RPMI8226 (cell line): ENCODE measurements at regions not wholly inside any gene's neighbourhood (a gene's known extent, or its start where the extent isn't known, plus 50 kb on each side); places are given as distances from the start of the nearest gene placed in this dataset.

ENCODE experiments used
- DNase-seq: peaks from one replicate; pipeline ENCODE4 v3.0.0-alpha.2; 2015

DNA sequence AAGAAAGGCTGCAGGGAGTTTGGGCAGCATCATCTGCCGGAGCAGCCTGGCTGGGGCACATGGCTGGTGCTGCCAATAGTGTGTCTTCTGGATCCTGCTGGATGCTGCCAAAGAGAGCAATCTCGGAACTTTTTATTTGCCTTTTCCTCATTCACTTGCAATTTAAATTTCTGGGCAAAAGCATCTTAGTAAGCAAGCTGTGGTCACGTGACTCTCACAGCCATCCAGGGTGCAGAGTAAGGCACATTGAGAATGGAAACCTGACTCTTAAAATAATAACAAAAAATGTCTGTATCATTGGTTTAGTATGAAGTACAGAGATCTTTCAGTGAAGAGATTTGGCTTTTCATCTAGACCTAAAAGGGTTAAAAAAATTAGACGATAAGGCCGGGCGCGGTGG, 910.3 kb downstream of the STIM2 start:
- no peak for DNase-seq

DNA sequence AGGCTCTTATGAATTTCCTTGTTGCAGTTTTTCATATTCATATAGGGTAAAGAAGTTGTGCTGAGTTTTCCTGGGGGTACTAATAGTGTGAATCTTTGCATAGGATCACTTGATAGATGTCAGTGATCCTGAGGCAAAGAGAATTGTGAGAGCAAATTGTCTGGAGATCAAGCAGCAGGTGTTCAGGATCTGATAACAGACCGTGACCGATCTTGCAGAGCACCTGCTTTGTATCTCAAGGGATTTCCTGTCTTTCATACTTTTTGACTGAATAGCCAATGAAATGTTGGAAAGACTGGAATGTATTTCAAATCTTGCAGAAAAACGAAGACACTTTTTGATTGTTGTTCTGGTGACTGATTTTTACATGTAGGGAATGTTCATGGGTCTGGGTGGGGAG, 914.5 kb downstream of the STIM2 start:
- DNase-seq, result no peak

DNA sequence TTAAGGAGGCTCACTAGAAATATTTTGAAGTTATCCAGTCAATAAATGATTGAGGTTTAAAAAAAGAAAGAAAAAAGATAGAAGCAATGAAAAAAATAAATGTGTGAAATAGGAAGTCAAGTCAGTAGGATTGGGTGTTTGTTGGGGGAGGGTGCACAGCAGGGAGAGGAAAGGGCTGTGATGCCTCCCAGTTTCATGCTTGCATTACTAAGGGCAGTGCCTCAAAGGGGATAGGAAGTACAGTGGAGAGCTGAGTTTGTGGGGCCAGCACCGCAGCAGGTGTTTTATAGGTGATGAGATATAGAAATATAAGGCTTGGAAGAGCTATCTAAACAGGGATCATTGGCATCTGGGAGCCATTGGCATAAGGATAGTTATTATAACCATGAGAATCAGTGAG, 919.2 kb downstream of the STIM2 start:
- no peak for DNase-seq

DNA sequence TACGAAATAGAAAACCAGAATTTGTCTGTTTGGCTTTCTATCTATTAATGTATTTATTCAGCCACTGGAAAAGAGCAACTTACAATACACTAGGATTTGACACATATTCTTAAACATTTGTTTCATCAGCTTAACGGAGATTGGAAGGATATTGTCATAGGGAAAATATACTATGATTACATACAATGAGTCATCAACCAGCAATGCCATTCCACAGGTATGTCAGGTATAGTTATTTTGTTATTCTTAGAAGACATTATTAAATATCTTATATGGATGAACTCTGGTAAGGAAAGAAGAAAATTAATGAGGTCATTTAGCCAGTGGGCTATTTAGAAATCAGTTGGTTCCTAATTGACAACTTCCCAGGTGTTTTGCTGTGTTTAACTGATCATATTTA, 926.6 kb downstream of the STIM2 start:
- DNase-seq, result no peak

DNA sequence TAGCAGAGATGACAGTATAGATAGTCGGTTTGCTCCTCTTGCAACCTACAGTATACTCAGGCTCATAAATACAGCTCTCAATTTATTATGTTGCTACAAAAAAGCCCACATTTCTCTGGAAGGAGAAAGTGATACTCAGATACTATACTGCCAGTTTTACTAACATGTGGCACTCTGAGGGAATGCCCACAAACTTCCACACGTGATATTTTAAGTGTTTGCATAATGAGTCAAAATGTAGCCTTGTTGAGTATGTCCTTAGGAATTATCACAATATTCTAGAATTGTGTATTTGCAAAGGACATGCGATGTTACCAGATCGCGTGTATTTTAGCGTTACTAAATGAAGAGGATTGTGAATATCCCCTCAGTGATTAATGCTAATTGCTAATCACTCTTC, 929.1 kb downstream of the STIM2 start:
- DNase-seq, result no peak

DNA sequence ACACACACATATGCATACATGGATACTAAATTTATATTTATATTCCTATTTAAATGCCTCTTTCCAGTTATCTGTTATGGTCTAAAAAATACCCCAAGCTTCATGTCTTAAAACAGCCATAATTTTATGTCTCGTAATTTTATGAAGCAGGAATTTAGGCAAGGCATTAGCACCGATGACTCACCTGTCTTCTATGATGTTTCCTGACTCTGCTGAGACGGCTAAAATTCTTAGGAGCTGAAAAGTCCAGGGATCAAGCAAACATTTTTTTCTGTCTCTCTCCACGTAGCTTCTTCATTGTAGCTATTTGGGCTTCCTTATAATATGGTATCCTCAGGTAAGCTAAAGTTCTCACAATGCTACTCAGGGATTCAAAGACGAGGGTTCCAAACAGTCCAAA, 930.3 kb downstream of the STIM2 start:
- no peak for DNase-seq

DNA sequence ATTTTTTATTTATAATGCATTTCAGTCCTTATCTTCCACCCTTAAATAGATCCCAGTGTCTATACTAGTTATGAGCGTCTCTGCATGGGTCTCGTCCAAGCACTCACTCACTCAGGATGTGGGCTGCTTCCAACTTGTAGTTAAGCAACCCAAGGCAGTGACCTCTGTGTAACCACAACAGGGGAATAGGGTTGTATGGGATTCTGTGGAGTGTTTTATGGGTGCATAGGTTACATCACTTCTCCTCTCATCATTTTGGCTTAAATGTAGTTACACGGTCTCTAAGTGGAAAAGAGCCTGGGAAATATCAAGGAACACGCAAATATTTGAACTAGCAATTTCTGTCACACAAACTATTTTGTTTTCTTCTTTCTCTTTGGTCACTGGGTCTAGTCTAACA, 931.0 kb downstream of the STIM2 start:
- DNase-seq, result no peak

DNA sequence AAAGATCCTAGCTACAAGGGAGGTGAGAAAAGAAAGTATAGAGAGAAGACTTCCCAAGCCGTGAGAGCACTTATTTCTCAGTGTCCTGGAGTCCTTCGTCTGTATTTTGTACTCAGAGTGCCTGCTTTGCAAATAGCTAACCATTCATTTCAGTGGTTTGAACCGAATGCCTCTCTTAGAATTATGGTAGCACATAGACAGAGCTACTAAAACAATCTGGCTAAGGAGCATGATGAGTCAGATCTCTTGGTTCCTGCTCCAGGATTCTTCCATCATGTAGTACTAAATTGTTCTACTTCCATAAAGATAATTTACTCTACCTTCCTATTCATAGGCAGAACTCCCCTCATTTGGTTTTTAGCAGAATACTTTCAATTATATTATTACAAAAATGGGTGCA, 946.6 kb downstream of the STIM2 start:
- no peak for DNase-seq

DNA sequence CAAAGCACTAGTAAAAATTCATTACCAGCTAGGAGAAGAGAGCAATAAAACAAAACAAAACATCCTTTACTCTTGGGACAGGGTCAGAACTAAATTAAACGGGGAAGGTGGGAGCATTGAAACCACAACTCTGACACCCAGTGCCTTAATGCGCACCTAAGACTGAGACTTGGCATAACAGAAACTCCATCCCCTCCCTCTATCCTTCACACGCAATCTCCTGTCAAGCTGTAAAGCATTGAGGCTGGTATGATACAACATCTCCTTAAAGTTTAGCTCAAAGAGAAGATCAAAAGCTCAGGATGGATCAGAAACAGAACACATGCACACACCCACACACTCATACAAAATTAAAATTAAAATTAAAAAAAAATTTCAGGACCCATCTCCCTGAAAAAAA, 951.3 kb downstream of the STIM2 start:
- peak; percentile 3 for DNase-seq

DNA sequence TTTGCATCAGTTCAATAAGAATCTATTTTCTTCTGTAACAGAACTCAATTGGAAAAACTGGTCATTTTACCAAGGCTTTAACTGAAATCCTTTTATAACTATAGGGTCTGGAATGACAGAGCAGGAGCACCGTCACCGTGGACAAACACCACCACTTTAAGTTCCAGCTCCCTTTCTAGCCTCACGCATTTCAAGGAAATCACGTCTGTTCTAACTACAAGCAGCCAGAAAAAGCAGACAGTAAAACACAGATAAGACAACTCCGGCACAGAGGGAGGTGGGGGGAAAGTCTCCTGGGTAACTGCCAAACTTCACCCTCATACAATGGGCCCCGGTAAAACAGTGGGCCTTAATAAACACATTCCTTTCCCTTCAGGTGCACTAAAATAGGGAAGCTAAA, 952.6 kb downstream of the STIM2 start:
- DNase-seq, result peak; percentile 26

DNA sequence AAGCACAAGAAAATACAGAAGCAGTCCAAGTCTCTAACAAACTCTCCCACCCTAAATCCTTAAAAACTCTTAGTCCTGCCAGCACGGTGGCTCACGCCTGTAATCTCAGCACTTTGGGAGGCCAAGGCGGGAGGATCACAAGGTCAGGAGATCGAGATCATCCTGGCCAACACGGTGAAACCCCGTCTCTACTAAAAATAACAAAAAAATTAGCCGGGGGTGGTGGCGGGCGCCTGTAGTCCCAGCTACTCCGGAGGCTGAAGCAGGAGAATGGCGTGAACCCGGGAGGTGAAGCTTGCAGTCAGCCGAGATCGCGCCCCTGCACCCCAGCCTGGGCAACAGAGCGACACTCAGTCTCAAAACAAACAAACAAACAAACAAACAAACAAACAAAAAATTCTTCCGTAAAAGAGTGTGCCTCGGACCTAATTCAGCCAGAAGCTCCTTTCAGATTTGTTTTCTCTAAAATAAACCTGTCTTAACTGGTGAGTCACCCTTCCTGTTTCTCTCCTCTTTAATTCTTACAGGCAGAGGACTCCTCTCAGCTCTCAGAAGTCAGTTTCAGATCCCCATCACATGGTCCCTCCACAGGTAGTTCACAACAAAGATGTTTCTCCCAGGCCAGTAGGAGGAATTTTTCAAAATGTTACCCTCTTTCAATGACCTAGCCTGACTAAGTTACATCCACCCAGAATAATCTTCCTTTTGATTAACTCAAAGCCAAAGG, 953.2 kb downstream of the STIM2 start:
- peak; percentile 75 for DNase-seq

DNA sequence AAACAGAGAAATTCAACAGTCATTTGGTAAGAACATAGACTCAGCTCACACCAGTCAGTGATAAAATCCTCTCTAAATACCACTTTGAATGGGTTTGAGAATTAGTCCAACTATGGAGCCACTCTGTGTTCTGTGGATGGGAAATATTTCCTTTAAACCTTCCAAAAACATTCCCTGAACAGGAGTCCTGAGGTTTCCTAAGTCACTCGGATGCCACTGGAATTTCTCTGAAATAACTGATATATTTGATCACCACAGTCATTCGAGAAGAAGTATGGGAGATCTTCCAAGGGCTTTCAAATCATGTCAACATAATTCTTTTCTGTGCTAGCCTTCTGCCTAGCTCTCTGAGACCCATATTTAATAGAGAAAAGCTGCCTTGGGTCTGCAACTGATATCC, 958.6 kb downstream of the STIM2 start:
- no peak for DNase-seq

DNA sequence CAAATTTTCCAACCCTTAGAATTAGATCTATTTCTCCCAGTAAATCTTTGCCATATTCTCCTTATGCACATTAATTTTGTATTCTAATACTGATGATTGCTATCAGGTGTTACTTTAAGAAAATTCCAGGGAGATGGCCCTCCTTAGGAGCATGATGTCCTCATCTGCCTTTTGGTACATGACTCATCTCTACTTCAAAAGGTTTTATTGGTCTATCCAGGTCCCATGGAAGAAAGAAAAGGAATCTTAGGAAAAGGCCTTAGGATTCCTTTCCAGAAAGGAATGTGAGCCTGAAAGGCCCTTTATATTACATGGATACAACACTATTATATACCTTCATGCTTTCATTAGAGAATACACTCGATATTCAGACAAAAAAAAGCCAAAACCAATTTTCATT, 968.2 kb downstream of the STIM2 start:
- DNase-seq, result no peak

DNA sequence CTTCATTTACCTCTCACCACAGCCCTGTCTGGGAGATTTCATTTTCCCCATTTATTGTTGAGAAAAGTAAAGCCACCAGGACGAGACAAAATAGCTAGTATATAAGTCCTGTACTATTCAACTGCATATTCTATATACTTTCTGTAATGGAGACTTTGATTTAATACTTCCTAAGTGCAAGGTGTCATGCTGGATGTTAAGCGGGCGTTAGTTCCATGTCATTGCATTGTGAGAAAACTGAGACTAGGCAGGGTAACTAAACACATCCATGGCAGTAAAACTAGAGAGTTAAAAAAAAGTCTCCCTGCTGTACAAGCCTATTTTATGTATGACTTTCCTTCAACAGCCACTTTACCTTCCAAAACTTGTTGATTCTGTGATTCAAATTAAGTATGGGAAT, 969.6 kb downstream of the STIM2 start:
- DNase-seq, result no peak

DNA sequence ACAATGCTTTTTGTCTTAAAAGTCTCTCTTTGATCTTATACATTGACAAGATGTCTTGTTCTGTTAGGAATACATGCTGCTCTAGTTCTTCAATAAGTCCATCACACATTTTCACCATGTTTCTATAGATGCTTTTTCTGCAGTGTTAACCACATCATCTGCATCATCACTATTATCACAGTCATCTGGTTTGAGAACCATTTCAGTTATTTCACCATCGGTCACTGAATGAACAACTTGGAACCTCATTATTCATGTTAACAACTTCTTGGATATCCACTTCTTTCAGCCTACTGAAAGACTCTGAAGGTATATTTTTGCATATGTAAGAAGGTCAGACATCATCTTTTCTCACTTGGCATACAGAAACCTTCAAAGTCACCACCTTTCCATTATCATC, 975.2 kb downstream of the STIM2 start:
- no peak for DNase-seq

DNA sequence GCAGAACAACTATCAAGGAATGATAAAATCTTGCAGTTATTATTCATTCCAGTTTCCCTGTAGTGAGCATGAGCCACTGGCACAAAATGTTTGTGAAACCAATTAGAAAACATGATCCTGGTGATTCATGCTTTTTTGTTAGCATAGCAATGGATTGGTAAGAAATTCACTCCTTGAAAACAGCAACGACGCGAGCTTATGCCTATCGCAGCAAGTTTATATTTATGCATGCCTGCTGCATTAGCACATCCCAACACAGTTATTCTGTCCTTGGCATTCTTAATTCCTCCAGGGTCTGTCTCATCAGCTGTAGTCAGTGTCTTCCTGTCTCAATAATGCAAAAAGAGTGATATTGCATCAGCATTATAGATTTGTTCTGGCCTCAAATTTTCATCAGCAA, 975.9 kb downstream of the STIM2 start:
- no peak for DNase-seq

DNA sequence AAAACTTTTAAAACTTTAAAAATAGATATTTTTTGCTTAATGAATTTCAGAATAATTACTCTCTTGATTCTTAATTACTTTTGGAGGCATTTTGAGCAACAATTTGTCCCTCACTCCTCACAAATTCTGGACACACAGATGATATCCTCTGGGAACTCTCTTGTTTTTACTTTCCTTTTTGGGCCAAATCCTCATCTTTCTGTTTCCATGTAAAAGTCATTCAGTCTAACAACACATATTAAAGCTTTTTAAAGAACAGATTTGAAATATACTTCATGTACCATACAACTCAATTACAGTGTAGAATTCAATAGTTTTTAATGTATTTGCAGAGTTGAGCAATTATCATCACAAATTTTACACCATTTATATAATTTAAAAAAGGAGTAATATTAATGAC, 983.1 kb downstream of the STIM2 start:
- no peak for DNase-seq

DNA sequence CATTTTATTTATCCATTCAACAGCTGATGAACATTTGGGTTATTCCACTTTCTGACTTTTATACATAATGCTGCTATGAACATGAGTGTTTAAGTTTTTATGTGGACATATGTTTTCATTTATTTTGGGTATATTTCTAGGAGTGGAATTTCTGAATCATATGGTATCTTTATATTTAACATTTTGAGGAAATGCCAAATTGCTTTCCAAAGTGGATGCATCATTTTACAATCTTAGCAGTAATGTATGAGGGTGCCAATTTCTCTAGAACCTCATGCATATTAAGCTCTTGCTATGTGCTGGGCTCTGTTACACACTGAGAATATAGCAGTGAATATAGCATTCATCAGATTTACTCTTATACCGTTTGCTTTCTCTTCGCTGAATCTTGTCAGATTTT, 983.7 kb downstream of the STIM2 start:
- no peak for DNase-seq

DNA sequence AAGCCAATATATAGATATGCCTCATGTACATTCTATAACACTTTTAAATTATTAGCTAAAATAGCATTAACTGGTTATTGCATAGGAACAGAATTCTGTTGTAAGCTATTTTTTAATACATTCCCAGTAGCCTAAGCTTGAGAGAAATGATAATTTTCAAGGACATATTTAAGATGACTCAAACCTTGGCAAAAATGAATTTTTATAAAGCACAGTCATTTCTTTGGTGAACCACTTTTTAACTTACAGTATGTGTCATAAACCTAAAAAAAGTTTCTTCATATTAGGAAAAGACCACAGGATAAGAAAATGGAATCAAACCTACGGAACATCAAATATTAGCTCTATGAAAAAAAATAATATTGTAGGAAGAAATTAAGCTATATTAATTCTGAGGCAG, 986.3 kb downstream of the STIM2 start:
- DNase-seq, result no peak

DNA sequence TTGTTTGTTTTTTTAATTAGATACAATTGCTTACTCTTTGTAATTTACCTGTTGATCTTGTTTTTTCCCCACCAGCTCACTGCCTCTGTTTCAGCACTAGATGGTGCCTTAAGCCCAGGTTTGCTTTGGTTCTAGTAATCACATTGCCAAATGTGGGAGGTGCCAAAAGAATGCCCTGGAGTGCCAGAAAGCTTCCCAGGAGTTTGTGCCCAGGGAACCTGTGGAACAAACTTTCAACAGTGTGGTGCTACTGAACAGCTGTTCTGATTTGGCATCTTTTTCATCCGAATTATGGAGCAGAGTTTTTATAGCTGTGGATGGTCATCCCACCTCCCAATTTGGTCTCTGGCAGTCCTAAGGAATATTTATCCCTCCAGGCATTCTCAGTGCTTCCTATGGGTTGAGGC, 1000.7 kb downstream of the STIM2 start:
- no peak for DNase-seq

DNA sequence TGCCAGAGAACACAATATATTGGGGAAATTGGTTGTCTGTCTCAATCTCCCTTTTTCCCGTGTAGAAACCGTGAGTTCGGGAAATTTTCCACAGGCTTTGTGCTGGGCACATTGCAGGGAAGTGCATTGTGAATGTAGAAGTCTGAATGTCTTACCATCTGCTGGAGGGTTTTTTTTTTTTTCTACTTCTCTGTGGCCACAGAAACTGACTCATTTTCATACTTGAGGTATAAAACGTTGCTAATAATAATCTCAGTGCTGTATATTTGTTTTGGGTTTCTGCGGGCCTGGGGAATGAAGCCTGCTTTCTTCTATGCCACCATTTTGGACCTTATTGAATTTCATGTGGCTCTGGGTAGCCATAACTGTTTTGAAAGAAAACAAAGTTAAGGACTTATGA, 1001.2 kb downstream of the STIM2 start:
- no peak for DNase-seq

DNA sequence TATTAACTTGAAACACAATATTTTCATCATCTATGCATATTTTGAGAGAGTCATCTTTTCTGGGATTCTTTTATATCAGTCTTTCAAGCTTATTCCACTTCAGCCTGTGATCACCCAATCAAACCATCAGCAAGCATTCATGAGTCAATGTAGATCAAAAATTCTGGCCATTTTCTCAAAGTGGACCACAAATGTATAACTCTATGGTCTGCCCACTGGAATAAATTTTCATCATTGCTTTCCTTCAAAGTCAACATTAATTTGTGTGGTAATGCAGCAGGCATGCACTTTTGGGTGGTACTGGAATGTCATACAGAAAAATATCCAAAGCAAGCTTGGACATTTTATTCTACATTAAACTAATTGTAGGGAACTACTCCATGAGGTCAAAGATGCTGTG, 1013.0 kb downstream of the STIM2 start:
- DNase-seq, result no peak

DNA sequence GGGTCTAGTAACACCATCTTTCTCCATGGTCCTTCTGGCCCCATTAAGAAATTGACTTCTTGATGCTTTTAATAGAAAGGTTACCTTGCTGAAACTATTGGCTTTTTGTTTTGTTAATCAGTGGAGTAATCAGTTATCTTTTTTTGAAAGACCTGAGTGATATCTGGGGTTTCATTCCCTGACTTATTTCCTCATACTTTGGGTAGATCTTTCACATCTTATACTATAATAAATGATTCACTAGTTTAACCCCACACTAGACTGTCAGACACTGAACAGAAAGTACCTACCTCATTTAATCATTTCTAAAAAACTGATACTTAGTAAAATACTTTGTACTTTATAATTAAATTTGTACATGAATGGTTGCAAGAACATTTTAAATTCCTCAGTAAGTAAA, 1021.1 kb downstream of the STIM2 start:
- no peak for DNase-seq

DNA sequence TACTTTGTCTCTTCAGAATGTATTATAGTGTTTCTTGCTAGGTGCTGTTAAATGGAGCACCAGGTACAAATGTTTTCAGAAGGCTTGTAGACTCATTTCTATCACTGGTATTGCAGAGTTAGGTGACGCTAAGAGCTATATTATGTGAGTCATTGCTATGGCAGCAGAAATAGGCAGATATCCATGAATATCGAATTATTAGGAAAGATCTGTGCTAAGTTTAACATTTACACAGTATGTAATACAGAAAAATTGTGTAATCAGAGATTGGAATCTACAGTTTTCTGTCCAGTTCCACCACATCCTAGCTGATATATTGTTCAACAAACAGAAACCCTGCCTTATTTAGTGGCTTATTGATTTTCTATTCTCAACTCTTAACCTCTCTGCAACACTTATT, 1025.5 kb downstream of the STIM2 start:
- DNase-seq, result no peak

DNA sequence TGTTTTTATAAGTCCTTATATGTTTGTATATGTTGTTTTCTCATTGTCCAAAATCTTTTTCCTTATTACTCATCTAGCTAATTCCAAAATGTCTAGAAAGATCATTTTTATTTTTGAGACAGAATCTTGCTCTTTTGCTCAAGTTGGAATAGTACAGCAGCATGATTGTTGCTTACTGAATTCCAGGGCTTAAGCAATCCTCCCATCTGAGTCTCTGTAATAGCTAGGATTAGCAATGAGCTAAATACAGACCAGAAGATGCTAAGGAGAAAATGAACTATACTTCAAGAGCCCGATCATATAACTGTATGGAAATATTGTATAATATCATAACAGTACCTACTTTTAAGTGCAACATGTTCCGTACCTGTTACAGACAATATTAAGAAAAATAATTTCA, 1027.0 kb downstream of the STIM2 start:
- no peak for DNase-seq

DNA sequence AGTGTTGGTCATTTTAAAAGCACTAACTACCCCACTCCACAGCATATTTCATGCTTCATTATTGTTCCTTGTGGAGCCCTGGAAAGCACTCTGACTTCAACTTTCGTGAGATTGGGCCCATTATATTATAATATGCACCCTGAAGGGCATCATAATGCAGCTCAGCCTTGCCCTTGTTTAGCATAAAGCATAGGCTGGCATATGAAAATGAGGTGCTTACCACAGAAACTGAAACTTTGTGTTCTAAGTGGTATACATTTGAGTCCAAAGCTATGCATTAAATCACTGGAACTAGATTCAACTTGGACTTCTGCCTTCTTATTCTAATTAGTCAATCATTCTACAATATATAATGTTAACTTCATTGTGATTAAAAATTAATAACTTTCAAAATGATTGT, 1027.9 kb downstream of the STIM2 start:
- DNase-seq, result no peak
